ENCODE measurements at regions not wholly inside any gene's neighbourhood (a gene's known extent, or its start where the extent isn't known, plus 50 kb on each side); places are given as distances from the start of the nearest gene placed in this dataset.
"Not testable (repeated sequence)": the region's sequence is repeated elsewhere in the genome, so short reads cannot be mapped to it uniquely, and the experiment has no call there.

GRCh38 chr7:142467056-142467655, 209.3 kb upstream of the PRSS58 start:
- peak; percentile 43 for DNase-seq

GRCh38 chr7:142463401-142463850, 205.6 kb upstream of the PRSS58 start:
- peak; percentile 56 for DNase-seq

- peak; percentile 100 for DNase-seq
Observed at GRCh38 chr7:142461437-142461836, 203.6 kb upstream of the PRSS58 start.

GRCh38 chr7:142460402-142461117, 202.7 kb upstream of the PRSS58 start:
- DNase-seq, result peak; percentile 82

DNA sequence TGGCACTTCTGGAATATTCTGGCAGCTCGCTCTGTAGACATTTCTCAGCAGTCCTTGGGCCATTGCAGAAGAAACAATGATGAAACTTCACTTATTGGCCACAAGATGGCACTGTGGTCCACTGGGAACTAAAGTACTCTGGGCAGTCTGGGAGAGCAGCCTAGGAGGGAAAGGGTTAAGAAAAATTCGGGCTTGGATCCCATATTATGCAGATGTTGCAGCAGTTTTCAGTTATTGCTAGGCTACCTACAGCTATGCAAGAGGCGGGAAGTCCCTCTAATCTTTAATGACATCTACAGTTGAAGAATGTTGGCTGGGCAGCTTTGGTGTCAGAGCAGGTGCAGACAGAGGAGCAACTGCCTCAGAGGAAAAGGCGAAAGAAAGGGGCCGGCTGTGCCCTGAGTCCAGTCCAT, 201.7 kb upstream of the PRSS58 start:
- peak; percentile 87 for DNase-seq

DNA sequence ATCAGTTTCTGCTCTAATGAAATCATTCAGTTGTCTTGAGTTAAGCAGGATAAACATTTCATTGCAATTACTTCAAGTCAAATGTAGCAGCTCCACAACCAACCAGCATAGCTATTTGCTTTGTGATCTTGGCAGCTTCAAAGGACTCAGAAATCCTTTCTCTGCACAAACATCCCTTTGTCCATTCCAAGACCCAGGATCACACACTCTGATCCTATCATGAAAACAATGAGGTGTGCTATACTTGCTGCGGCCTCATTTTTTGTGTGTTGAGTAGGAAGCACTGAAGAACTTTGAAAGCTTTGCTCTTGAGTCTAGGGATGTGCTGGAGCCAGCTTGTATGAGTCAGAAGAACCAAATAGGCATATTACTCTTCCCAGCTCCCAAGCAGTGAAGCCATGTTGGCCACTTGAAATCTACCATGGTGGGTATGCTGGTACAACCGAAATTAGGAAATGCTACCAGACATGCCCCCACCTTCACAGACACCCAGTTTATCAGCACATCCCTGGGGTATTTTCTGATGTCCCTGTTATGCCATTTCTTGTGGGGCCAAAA, 199.4 kb upstream of the PRSS58 start:
- peak; percentile 17 for DNase-seq

- peak; percentile 18 for DNase-seq
Observed at GRCh38 chr7:142455392-142455791, 197.5 kb upstream of the PRSS58 start.

DNA sequence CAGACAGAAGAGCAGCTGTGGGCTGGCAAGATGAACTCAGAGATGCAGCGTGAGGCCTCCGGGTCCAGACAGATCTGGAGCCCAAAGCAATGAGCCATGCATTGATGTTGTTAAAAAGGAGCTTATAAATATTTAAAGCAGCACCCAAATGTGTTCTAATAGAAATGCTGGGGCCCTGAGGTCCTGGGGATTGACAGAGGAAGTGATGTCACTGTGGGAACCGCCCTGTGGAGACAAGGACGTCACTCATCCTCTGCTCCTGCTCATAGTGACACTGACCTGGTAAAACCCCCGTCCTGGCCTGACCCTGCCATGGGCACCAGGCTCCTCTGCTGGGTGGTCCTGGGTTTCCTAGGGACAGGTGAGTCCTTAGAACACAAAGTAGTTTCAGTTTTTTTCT, 197.0 kb upstream of the PRSS58 start:
- no peak for DNase-seq

DNA sequence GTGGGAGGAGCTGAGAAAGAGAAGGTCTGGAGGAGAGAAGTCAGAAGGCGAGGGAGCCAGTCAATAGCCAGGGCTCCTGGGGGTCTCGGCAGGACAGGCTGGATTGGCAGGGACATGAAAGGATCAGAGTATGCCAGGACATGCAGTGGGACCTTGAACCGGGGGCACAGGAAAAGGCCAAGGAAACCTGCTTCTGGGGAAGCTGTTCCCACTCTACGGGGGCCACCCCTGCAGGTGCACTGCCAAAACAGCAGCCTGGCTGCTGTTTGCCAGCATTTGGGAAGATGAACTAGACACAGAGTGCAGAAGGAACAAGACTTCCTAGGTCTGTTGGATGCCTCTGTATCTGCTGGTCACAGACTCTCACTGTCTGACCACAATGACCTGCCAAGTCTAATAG, 194.9 kb upstream of the PRSS58 start:
- DNase-seq, result no peak

DNA sequence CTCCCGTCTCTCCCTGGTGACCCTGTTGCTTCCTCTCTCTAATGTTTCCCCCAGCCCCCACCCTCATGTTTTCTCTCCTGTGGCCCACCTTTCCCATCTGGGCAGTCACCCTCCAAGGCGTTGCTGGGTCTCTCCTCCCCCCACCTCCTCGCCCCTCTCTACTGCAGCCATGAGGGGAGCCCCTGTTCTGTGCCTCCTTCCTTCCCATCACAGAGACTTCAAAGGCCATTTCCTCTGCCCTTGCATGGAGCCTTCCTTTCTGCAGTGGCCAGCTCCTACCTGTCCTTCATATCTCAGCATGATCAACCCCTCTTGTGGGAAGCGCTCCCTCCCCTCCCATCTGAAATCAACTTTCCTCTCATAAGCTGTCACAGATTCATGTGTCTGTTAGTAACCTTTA, 194.0 kb upstream of the PRSS58 start:
- no peak for DNase-seq

DNA sequence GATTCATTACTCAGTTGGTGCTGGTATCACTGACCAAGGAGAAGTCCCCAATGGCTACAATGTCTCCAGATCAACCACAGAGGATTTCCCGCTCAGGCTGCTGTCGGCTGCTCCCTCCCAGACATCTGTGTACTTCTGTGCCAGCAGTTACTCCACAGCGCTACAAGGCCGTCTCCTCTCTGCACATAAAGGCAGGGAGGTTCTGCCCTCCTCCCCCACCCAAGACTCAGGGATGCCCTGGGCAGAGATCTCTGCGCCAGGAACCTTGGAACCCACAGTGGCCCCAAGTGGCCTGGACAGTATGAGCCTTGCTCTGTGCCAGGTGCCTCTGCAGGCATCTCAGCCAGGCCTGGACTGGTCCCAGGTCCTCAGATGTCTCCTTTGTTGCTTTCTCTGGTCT, 193.4 kb upstream of the PRSS58 start:
- no peak for DNase-seq

DNA sequence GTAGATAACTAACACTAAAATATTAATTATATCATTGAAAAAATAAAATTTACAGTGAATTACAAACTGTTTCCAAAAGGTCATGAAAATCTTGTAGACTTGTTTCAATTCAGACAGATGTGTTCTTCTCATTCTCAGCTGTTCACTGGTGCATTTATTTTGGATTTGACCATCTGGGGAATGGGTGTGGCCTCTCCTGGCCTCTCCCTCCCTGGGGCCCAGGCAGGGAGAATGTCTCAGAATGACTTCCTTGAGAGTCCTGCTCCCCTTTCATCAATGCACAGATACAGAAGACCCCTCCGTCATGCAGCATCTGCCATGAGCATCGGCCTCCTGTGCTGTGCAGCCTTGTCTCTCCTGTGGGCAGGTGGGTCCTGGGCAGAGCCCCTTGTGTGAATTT, 192.8 kb upstream of the PRSS58 start:
- DNase-seq, result no peak

DNA sequence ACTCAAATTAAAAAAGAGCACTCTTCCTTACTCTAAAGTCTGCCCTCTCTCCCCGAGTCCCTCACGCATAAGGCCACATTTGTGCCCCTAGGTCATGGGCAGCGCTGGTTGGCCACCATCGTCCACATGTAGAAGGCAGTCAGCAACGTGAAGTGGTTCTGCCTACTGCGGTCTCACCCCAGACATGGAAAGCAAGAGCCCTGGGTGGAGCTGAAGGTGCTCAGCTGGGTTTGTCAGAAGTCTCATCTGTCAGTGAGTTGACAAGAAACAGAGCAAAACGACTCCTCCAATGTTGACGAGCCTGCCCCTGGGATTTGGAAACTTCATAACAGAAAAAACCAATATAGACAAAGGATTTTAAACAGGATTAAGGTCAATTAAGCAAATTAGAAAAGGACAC, 192.3 kb upstream of the PRSS58 start:
- no peak for DNase-seq

DNA sequence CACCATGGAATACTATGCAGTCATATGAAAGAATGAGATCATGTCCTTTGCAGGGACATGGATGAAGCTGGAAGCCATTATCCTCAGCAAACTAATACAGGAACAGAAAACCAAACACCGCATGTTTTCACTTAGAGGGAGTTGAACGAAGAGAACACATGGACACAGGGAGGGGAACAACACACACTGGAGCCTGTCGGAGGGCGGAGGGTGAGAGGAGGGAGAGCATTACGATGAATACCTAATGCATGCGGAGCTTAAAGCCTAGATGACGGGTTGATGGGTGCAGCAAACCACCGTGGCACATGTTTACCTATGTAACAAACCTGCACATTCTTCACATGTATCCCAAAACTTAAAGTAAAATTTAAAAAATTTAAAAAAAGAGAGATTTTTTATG, 191.0 kb upstream of the PRSS58 start:
- not testable (repeated sequence) for DNase-seq

DNA sequence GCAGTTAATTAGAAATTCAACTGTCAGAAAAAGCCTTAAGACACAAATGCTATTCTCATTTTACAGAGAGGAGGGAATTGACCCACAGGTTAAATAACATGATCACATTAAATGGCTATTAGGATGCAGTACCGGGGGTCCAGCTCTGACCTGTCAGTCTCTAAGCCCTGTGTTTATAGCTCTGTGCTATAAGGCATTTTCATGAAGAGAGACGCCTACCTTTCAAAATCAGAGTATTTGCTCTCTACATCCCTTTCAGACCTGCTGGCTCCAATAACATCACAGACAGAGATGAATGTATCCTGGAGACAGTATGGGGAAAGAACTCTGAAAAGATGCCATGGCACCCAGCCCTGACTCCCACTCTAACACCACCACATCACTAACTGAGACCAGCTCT, 189.9 kb upstream of the PRSS58 start:
- no peak for DNase-seq

GRCh38 chr7:142445019-142445686, 187.3 kb upstream of the PRSS58 start:
- no peak for DNase-seq

- no peak for DNase-seq
Observed at GRCh38 chr7:142443216-142444010, 185.6 kb upstream of the PRSS58 start.

DNA sequence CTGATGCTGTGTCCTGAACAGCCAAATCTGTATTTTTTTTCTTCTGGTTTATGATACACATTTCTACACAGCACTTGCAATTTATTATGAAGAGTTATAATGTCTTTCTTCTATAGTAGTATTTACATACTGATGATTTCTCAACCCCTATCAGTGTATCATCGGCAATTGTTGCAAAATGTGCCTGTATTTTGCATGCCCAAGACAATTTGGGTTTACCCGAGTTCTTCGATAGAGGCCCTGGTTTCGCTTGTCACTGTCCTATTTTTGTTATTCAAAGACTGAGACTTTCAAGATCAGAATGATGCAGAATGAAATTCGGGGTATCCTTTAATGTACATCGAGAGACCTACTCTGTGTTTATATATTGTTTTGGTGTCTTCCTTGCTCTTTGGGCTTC, 184.5 kb upstream of the PRSS58 start:
- DNase-seq, result no peak

DNA sequence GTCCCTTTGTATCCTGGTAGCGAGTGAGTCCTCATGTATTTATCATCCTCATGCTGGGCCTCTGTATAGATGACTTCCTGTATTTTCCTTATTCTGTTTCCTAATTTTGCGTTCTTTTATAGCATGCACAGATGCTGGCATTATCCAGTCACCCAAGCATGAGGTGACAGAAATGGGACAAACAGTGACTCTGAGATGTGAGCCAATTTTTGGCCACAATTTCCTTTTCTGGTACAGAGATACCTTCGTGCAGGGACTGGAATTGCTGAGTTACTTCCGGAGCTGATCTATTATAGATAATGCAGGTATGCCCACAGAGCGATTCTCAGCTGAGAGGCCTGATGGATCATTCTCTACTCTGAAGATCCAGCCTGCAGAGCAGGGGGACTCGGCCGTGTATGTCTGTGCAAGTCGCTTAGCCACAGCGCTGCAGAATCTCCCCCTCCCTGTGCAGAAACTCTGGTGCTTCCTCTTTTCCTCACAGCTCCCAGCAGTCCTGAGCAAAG, 183.1 kb upstream of the PRSS58 start:
- DNase-seq, result no peak

DNA sequence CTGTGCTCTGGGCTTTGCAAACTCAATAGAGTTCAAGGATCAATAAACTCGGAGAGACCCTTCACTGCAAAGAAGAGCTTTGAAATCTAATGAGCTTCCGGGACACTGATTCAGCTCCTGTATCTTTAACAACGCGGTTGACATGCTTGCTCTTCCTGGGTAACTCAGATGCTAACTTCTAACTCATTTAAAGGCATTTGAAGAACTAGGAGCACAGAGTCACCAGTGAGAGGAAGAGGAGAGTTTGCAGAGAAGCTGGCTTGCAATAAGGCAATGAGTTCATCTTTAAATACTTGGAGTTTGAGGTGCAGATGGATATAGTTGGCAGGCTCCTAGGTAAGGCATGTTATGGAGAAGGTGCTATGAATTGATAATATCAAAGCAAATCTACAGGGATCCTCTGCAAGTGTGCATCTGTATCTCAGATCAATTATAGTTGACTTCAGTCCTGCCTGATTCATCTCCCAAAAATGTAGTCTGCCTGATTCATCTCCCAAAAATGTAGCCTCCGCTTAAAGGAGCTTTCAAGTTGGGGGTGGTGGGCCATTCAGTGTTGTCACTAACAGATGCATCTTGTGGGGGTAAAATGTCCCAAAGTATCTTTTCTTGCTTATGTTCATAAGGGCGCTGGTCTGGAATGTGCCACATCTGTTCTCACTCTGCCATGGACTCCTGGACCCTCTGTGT, 182.5 kb upstream of the PRSS58 start:
- DNase-seq, result peak; percentile 92

DNA sequence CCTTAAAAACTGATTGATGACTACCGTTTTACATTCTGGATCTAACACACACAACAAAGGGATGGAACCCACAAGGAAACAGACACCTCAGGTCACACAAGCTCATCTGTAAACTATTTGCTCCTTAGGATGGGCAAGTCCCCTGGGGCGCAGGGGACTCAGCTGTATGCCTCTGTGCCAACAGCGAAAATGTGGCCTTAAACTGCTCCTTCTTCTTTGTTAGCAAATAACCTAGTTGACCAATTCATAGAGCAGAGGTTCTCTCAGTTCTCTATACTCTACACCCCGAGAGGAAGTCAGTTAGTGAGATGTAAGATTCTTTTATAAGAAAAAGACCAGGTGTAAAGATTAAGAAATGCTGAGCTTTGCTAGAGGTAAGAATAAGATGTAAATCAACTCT, 181.9 kb upstream of the PRSS58 start:
- DNase-seq, result no peak
